Tibial nerve (tissue), 4 donors: ENCODE measurements at regions not wholly inside any gene's neighbourhood (a gene's known extent, or its start where the extent isn't known, plus 50 kb on each side); places are given as distances from the start of the nearest gene placed in this dataset.

ENCODE experiments used
- DNase-seq, 2 donors: peaks; one replicate each; pipeline ENCODE4 v3.0.0-alpha.2; 2019; ENCODE audit warnings: low spot score in 2 of 2
- H3K27ac ChIP-seq, 4 donors: fragments of 200-600 bp; sonication (generic) in 3 of 4; one replicate each; pipeline ENCODE4 v1.5.1; 2017 to 2019; ENCODE audit warnings: mild to moderate bottlenecking in 1 of 4
- H3K27me3 ChIP-seq, 2 donors: fragments of 200-600 bp; sonication (generic) in 1 of 2; one replicate each; pipeline versions ENCODE4 v1.5.1 to v1.6.0; 2017 to 2019
- H3K36me3 ChIP-seq, 3 donors: fragments of 200-600 bp; sonication (generic); one replicate each; pipeline ENCODE4 v1.5.1; 2018 to 2019
- H3K4me1 ChIP-seq, 4 donors: fragments of 200-600 bp; sonication (generic) in 3 of 4; one replicate each; pipeline ENCODE4 v1.5.1; 2017 to 2019
- H3K4me3 ChIP-seq, 4 donors: fragments of 200-600 bp; sonication (generic) in 3 of 4; one replicate each; pipeline ENCODE4 v1.5.1; 2017 to 2019; ENCODE audit warnings: mild to moderate bottlenecking in 1 of 4, moderate library complexity in 1 of 4
- H3K9me3 ChIP-seq, 4 donors: fragments of 200-600 bp; sonication (generic) in 3 of 4; one replicate each; pipeline ENCODE4 v1.5.1; 2017 to 2019
- EP300 ChIP-seq, 2 donors: sonication (generic); formaldehyde crosslinking; IDR thresholded peaks; one replicate each; pipeline ENCODE4 v1.6.1; 2017; ENCODE audit warnings: antibody characterized with exemption in 2 of 2, mild to moderate bottlenecking in 1 of 2
- POLR2A ChIP-seq, 2 donors: fragments of 450-650 bp; IDR thresholded peaks; one replicate each; pipeline ENCODE4 v1.6.1; 2017; ENCODE audit warnings: antibody characterized with exemption in 2 of 2, mild to moderate bottlenecking in 2 of 2, moderate library complexity in 2 of 2
- WGBS, 2 donors: methylation state at CpG; one replicate each; pipeline ENCODE4 v1.1.5; 2018; 5-methylcytosine and 5-hydroxymethylcytosine counted together
- TF ChIP-seq, protein P1 (sequence below), 5 experiments: fragments of 200-600 bp in 3 of 5; fragments of 450-650 bp in 2 of 5; sonication (generic) in 3 of 5; IDR thresholded peaks; one replicate each; pipeline ENCODE4 v1.5.1; 2016 to 2019; ENCODE audit warnings: antibody characterized with exemption in 5 of 5, mild to moderate bottlenecking in 3 of 5, moderate library complexity in 2 of 5

DNA sequence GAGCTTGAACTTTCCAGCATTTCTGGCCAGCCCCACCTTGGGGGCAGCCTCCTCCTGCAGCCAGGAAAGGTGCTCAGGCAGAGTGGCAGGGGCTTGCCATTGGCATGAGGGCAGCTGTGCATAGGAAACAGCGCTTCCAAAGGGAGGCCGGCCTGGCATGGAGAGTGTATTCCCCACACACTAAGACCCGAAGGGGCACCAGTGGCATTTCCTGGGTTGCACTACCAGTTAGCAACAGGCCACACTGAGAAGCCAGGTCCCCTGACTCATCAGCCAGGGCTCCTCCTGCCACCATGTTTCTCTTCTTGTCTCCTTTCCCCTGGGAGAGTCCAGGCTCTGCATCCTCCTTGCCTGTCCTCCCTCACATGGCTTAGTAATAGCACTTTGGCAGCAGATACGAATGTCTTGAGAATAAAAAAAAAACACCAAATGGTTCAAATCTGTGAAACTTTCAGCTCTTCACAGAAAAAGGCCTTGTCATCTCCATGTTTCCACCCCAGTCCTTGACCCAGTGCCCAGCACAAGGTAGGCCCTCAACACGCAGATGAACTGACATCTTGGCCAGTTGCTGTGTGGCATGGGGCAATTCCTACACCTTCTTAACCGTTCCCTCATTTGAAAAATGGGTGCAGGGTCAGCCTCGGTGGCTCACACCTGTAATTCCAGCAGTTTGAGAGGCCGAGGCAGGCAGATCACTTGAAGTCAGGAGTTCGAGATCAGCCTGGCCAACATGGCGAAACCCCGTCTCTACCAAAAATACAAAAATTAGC is 180.4 kb downstream of the SMAD6 start:
- Histone ChIP-seq H3K27ac (peak overlapping the region in 2 of 4 donors; percentile 80 to 87), H3K9me3 (no peaks in the 10 kb centered on the region), H3K4me1 (peaks cover 0 to 62% (median 13%) of the 10 kb centered on the region in 4 donors), H3K4me3 (no peak overlapping the region), H3K36me3 (no peaks in the 10 kb centered on the region), H3K27me3 (no peaks in the 10 kb centered on the region)
- TF ChIP-seq EP300 (IDR thresholded peaks at IDR 0.05) (no peak), POLR2A (IDR thresholded peaks at IDR 0.05) (no peak)
- TF ChIP-seq, protein P1, sequence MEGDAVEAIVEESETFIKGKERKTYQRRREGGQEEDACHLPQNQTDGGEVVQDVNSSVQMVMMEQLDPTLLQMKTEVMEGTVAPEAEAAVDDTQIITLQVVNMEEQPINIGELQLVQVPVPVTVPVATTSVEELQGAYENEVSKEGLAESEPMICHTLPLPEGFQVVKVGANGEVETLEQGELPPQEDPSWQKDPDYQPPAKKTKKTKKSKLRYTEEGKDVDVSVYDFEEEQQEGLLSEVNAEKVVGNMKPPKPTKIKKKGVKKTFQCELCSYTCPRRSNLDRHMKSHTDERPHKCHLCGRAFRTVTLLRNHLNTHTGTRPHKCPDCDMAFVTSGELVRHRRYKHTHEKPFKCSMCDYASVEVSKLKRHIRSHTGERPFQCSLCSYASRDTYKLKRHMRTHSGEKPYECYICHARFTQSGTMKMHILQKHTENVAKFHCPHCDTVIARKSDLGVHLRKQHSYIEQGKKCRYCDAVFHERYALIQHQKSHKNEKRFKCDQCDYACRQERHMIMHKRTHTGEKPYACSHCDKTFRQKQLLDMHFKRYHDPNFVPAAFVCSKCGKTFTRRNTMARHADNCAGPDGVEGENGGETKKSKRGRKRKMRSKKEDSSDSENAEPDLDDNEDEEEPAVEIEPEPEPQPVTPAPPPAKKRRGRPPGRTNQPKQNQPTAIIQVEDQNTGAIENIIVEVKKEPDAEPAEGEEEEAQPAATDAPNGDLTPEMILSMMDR (IDR thresholded peaks at IDR 0.05) = no peak
- WGBS, 2 donors = 81 to 82% methylated on average over 11 of the region's 11 CpGs
- peak in 1 of 2 donors; percentile 3 for DNase-seq

DNA sequence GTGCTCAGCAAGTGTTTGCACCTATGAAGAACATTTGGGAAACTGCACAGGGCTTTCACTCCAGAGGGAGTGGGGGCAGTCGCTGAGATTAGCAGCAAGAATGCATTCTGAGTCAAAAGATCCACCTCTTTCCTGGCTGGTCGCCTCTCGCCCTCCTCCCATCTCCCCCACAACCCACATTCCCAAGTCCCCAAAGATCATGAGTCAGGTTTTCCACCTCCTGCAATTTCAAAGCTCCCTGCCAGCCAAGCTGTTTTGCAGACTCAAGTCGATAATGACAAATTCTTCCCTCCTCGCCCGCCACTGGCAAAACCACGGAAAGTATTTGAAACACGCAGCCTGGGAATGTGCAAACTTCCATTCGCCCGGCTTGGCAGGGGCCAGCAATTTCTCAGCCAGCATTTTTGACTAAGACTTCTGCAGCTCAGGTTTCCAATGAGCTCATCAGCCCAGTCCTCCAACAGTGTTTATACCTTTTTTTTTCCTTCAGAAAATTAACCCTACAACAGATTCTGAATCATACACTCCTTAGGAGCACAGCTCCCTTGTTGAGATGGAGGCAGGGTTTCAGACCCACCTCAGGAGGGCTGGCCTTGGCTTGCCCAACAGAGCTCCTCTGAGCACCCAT is 181.4 kb downstream of the SMAD6 start:
- H3K9me3 ChIP-seq = no peaks in the 10 kb centered on the region
- H3K4me3 ChIP-seq = no peak overlapping the region
- WGBS, 2 donors = 9 to 13% methylated on average over 10 of the region's 10 CpGs
- H3K4me1 ChIP-seq = peaks cover 0 to 53% (median 11%) of the 10 kb centered on the region in 4 donors
- no peaks in the 10 kb centered on the region for H3K27me3 ChIP-seq
- no peaks in the 10 kb centered on the region for H3K36me3 ChIP-seq
- DNase-seq = peak; percentile 83 to 96
- H3K27ac ChIP-seq = peak overlapping the region in 3 of 4 donors; percentile 18 to 87 (median 80)
- TF ChIP-seq, protein P1 (IDR thresholded peaks at IDR 0.05) = no peak
- no peak for TF ChIP-seq POLR2A (IDR thresholded peaks at IDR 0.05)
- TF ChIP-seq EP300 (IDR thresholded peaks at IDR 0.05) = peak; percentile 47 to 99

DNA sequence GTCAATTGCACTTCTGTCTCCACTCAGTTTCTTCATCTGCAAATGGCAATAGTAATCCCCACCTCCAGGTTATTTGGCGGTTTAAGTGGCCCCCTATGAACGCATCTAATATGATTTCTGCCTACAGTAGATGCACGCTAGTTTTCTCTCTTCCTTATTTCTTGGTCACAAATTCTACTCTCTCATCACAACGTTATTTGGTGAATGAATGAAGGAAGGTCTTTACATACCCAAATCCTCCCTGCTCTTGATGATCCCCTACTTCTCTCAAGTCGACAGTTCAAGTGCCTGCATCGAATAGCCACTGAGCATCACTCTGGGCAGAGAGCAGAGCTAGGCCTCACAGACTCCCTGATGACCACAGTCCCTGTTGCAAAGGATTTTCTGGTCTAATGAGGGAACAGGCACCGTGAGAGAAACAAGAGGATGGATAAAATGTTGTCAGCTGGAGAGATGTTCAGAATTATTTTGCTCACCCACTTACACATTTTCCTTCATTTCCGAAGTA is 181.2 kb upstream of the SMAD3 start:
- Histone ChIP-seq H3K4me1 (peaks cover 0 to 49% (median 11%) of the 10 kb centered on the region in 4 donors), H3K9me3 (peaks cover 0 to under 1% (median 0%) of the 10 kb centered on the region in 4 donors), H3K27ac (peak overlapping the region in 3 of 4 donors; percentile 18 to 87 (median 80)), H3K36me3 (no peaks in the 10 kb centered on the region), H3K4me3 (no peak overlapping the region), H3K27me3 (no peaks in the 10 kb centered on the region)
- TF ChIP-seq, protein P1 (IDR thresholded peaks at IDR 0.05) = no peak
- no peak for TF ChIP-seq POLR2A (IDR thresholded peaks at IDR 0.05)
- no peak for TF ChIP-seq EP300 (IDR thresholded peaks at IDR 0.05)
- peak in 1 of 2 donors; percentile 4 for DNase-seq
- WGBS, 2 donors = 72 to 73% methylated on average over 8 of the region's 8 CpGs

DNA sequence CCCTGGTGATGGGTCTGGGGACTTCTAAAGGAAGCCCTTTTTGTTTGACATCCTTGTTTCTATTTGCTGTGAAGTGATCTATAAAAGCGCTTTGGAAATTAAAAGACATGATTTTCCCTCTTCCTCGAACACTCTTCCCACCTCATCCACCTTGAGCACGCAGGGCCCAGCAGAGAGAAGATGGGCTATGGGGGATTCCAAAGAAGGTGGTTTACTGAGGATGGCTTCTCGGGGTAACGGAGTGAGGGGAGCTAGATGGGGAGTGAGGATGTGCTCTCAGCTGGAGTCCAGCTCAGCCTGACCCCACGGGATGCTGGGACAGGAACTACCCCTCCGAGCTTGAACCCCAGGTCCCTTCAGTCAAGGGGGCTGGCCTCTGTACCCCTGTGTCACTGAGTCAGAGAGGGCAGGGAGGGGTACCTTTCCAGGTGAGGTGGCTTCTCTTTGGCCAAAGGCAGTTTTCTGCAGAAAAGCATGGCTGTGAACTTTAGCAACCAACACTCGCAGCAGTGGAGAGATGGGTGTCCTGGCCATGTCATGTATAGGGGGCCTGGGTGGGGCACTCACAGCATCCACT is 180.7 kb upstream of the SMAD3 start:
- H3K4me1 ChIP-seq = peaks cover 0 to 49% (median 11%) of the 10 kb centered on the region in 4 donors
- H3K27me3 ChIP-seq = no peaks in the 10 kb centered on the region
- peaks cover 0 to 5% (median 0%) of the 10 kb centered on the region in 4 donors for H3K9me3 ChIP-seq
- 94 to 97% methylated on average over 8 of the region's 8 CpGs for WGBS, 2 donors
- no peak overlapping the region for H3K27ac ChIP-seq
- DNase-seq = no peak
- H3K36me3 ChIP-seq = no peaks in the 10 kb centered on the region
- no peak overlapping the region for H3K4me3 ChIP-seq
- TF ChIP-seq, protein P1 (IDR thresholded peaks at IDR 0.05) = no peak
- TF ChIP-seq EP300 (IDR thresholded peaks at IDR 0.05) (no peak), POLR2A (IDR thresholded peaks at IDR 0.05) (no peak)
